Neutrophil (primary cell): ENCODE measurements at regions not wholly inside any gene's neighbourhood (a gene's known extent, or its start where the extent isn't known, plus 50 kb on each side); places are given as distances from the start of the nearest gene placed in this dataset.

ENCODE experiments used
- H3K27ac ChIP-seq: fragments of 200-600 bp; sonication (generic); 2 replicates; pipeline ENCODE4 v1.5.1; 2016; ENCODE audit warnings: mild to moderate bottlenecking, moderate library complexity
- H3K27me3 ChIP-seq: fragments of 200-600 bp; sonication (generic); 2 replicates; pipeline ENCODE4 v1.6.0; 2016; ENCODE audit warnings: mild to moderate bottlenecking
- H3K36me3 ChIP-seq: fragments of 200-600 bp; sonication (generic); 2 replicates; pipeline ENCODE4 v1.5.1; 2017
- H3K4me1 ChIP-seq, 2 experiments: fragments of 200-600 bp in 1 of 2; sonication (generic) in 1 of 2; 1 replicate in 1 of 2; 2 replicates in 1 of 2; pipeline versions ENCODE4 v1.5.1 to v1.6.1; 2013 to 2016; ENCODE audit warnings: low read depth in 1 of 2, low read length in 1 of 2, mild to moderate bottlenecking in 1 of 2, moderate library complexity in 1 of 2; ENCODE audit not compliant: control insufficient read depth in 1 of 2, insufficient read depth in 1 of 2
- H3K4me3 ChIP-seq, 2 experiments: fragments of 200-600 bp in 1 of 2; sonication (generic) in 1 of 2; 1 replicate in 1 of 2; 2 replicates in 1 of 2; pipeline ENCODE4 v1.5.1; 2013 to 2016; ENCODE audit warnings: low read depth in 1 of 2, low read length in 1 of 2, mild to moderate bottlenecking in 1 of 2, moderate library complexity in 1 of 2
- H3K9me3 ChIP-seq: fragments of 200-600 bp; sonication (generic); 2 replicates; pipeline ENCODE4 v1.5.1; 2016
- TF ChIP-seq, protein P1 (sequence below): fragments of 200-600 bp; sonication (generic); IDR thresholded peaks from 2 replicates; pipeline ENCODE4 v1.5.1; 2016; ENCODE audit warnings: antibody characterized with exemption

DNA sequence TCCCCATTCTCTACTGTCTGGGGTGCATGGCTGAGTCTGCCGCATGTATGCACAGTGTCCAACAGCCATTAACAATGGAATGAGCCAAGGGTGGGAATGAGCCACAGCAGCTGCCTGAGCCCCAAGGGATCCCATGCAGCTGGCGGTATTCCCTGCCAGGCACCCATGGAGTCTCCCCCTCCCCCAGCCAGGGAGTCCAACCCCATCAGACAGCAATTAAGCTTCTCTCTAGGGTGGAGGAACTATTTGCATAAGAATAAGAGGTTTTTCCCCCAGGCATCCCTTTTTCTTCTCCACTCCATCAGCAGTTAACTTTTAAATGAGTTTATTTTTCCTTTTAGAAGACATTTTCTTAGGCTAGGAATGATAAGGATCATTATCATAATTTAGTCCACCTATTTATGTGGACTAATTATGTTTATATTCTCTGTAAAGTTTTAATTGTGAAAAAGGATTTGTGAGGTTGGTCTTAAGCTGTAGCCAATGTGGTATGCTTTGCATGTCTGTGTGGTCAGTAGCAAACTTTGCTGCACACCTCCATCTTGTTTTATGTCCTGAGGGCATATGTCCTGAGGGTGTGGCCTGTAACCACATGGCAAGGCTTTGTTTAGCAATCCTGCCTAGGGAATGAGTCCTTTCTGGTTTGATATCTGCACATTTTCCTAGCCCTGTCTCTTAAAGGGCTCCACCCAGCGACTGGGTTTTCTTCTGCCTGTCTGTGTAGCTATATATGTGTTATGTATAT lies 158.9 kb upstream of the OLIG3 start:
- Histone ChIP-seq H3K27me3 (peaks cover 6% of the 10 kb centered on the region), H3K4me3 (no peak overlapping the region), H3K9me3 (peaks cover 32% of the 10 kb centered on the region), H3K36me3 (no peaks in the 10 kb centered on the region), H3K27ac (no peak overlapping the region), H3K4me1 (no peaks in the 10 kb centered on the region)
- TF ChIP-seq, protein P1, sequence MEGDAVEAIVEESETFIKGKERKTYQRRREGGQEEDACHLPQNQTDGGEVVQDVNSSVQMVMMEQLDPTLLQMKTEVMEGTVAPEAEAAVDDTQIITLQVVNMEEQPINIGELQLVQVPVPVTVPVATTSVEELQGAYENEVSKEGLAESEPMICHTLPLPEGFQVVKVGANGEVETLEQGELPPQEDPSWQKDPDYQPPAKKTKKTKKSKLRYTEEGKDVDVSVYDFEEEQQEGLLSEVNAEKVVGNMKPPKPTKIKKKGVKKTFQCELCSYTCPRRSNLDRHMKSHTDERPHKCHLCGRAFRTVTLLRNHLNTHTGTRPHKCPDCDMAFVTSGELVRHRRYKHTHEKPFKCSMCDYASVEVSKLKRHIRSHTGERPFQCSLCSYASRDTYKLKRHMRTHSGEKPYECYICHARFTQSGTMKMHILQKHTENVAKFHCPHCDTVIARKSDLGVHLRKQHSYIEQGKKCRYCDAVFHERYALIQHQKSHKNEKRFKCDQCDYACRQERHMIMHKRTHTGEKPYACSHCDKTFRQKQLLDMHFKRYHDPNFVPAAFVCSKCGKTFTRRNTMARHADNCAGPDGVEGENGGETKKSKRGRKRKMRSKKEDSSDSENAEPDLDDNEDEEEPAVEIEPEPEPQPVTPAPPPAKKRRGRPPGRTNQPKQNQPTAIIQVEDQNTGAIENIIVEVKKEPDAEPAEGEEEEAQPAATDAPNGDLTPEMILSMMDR = no peak

DNA sequence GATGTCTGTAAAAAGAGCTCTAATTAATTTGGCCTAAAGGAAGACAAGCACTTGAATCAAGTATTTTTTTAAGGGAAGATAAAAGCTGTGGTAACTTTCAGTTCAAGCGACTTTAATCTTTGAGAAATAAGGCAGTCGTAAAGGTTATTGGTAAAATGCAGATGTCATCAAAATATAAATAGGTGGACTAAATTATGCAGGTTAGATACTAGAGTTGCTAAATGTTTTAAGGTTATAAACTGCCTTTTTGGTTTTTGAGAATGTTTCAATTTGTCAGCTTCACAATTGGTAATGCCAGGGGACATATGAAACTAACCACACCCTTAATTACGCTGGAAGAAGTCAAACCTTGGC lies 159.5 kb upstream of the OLIG3 start:
- Histone ChIP-seq H3K4me3 (no peak overlapping the region), H3K36me3 (no peaks in the 10 kb centered on the region), H3K27me3 (peaks cover under 1% of the 10 kb centered on the region), H3K9me3 (peaks cover 32% of the 10 kb centered on the region), H3K4me1 (no peaks in the 10 kb centered on the region), H3K27ac (no peak overlapping the region)
- TF ChIP-seq, protein P1 = no peak

DNA sequence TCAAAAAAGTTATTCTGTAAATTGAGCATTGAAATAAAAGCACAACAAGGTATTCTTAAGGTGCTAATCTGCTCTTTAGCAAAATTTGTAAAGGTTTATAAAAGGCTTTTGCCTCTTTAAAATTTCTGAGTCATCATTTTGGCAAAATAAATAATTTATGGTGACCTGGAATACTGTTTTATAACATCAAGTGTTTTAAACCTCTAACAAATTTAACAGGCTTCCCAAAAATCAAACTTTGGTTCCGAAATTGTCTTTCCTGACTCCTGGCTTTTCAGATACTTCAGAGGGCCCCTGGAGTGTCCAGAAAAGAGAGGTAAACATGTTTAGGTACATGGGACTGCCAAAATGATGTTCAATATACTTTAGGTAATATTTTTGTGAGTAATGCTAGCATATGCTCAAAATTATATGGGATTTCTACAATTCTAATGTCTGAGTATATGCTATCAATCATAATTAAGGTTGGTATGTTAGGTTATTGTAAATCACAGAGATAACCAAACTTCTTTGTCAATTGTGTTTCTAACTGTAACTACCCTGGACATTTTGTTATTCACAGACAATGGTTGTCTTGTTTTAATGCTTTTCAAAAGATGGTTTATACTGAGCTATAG lies 160.3 kb upstream of the OLIG3 start:
- Histone ChIP-seq H3K4me3 (no peak overlapping the region), H3K27ac (no peak overlapping the region), H3K36me3 (no peaks in the 10 kb centered on the region), H3K9me3 (peaks cover 32% of the 10 kb centered on the region), H3K27me3 (no peaks in the 10 kb centered on the region), H3K4me1 (no peaks in the 10 kb centered on the region)
- TF ChIP-seq, protein P1 = no peak

DNA sequence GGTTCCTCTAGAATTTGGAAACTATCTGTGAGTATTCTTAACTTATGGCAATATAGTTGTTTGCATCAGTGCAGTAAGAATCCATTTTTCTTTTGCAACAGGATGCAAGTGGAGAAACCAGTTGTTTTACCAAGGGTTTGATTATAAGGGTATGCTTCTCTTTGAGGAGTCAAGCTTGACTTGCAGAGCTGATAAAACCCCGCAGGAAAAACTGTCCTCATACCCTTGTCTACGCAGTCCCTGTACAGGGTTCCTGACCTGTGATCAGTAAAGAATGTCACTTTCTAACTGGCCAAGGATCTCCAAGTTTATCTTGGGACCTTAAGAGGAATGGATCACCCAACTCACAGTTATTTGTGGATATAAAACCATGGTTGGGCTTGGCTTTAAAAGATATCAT lies 161.1 kb upstream of the OLIG3 start:
- TF ChIP-seq, protein P1 = no peak
- Histone ChIP-seq H3K4me1 (no peaks in the 10 kb centered on the region), H3K36me3 (no peaks in the 10 kb centered on the region), H3K27me3 (no peaks in the 10 kb centered on the region), H3K4me3 (no peak overlapping the region), H3K9me3 (peaks cover 32% of the 10 kb centered on the region), H3K27ac (no peak overlapping the region)

DNA sequence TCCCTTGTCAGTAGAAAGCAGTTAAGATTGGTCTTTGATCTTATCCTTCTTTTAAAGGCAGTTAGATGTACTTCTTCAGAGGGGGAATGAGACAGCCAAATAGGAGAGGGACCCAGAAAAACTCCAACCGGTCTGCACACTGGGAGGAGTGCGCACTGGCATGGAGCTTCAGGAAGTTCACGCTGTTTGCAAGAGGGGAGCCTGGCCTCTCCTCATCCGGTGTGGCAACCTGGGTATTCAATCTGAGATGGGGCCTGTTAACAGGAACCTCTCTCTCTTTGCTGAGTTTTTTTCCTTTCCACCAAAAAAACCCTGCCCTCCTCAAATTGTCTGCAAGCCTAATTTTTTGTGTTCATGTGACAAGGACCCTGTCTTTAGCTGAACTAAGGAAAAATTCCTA lies 162.5 kb upstream of the OLIG3 start:
- Histone ChIP-seq H3K4me1 (no peaks in the 10 kb centered on the region), H3K27me3 (no peaks in the 10 kb centered on the region), H3K9me3 (peaks cover 32% of the 10 kb centered on the region), H3K27ac (no peak overlapping the region), H3K4me3 (no peak overlapping the region), H3K36me3 (no peaks in the 10 kb centered on the region)
- TF ChIP-seq, protein P1 = no peak
